GM18907 (cell line): ENCODE measurements at regions not wholly inside any gene's neighbourhood (a gene's known extent, or its start where the extent isn't known, plus 50 kb on each side); places are given as distances from the start of the nearest gene placed in this dataset.

ENCODE experiments used
- ATAC-seq: cut with Tn5 transposase; IDR thresholded peaks from one replicate; pipeline ENCODE4 v1.9.1; 2021; ENCODE audit warnings: mild to moderate bottlenecking, moderate library complexity; ENCODE audit not compliant: unreplicated experiment

GRCh38 chr11:122186439-122187080 lies 70.5 kb upstream of the BLID start:
- ATAC-seq: no peak

- no peak for ATAC-seq
These were observed 67.9 kb upstream of the BLID start for GRCh38 chr11:122183933-122184332.

GRCh38 chr11:122181893-122182292 lies 65.9 kb upstream of the BLID start:
- ATAC-seq: no peak

GRCh38 chr11:122181372-122181771 lies 65.4 kb upstream of the BLID start:
- no peak for ATAC-seq

GRCh38 chr11:122179961-122180834 lies 64.2 kb upstream of the BLID start:
- no peak for ATAC-seq

GRCh38 chr11:122178795-122179194 lies 62.8 kb upstream of the BLID start:
- no peak for ATAC-seq

- no peak for ATAC-seq
These were observed 61.2 kb upstream of the BLID start for GRCh38 chr11:122177238-122177637.

- ATAC-seq: no peak
These were observed 60.6 kb upstream of the BLID start for GRCh38 chr11:122176651-122177050.

GRCh38 chr11:122175306-122175705 lies 59.3 kb upstream of the BLID start:
- ATAC-seq: no peak

- no peak for ATAC-seq
These were observed 57.6 kb upstream of the BLID start for GRCh38 chr11:122173587-122173986.

GRCh38 chr11:122173074-122173450 lies 57.0 kb upstream of the BLID start:
- ATAC-seq: no peak

GRCh38 chr11:122172352-122173073 lies 56.5 kb upstream of the BLID start:
- no peak for ATAC-seq

GRCh38 chr11:122170815-122171475 lies 54.9 kb upstream of the BLID start:
- no peak for ATAC-seq

GRCh38 chr11:122168218-122168617 lies 52.2 kb upstream of the BLID start:
- ATAC-seq: no peak

GRCh38 chr11:122167100-122167499 lies 51.1 kb upstream of the BLID start:
- ATAC-seq: no peak

- no peak for ATAC-seq
These were observed 49.8 kb upstream of the BLID start for GRCh38 chr11:122165607-122166371.
